Endodermal cell (in vitro differentiated cells): ENCODE measurements at regions not wholly inside any gene's neighbourhood (a gene's known extent, or its start where the extent isn't known, plus 50 kb on each side); places are given as distances from the start of the nearest gene placed in this dataset.

ENCODE experiments used
- DNase-seq: peaks from one replicate; pipeline ENCODE4 v3.0.0-alpha.2; 2017
- H3K27ac ChIP-seq: 2 replicates; pipeline ENCODE4 v1.5.1; 2013; ENCODE audit warnings: mild to moderate bottlenecking, low read depth, low read length, moderate library complexity
- H3K27me3 ChIP-seq: 2 replicates; pipeline ENCODE4 v1.6.1; 2013; ENCODE audit warnings: mild to moderate bottlenecking, low read length, moderate library complexity; ENCODE audit not compliant: insufficient read depth, control insufficient read depth, poor library complexity, severe bottlenecking
- H3K36me3 ChIP-seq: 2 replicates; pipeline ENCODE4 v1.7.0; 2013; ENCODE audit warnings: mild to moderate bottlenecking, low read length, moderate library complexity; ENCODE audit not compliant: control insufficient read depth, insufficient read depth
- H3K4me1 ChIP-seq: one replicate; pipeline ENCODE4 v1.7.0; 2013; ENCODE audit warnings: low read length; ENCODE audit not compliant: control insufficient read depth, insufficient read depth
- H3K4me3 ChIP-seq: 2 replicates; pipeline ENCODE4 v1.5.1; 2013; ENCODE audit warnings: mild to moderate bottlenecking, low read length, moderate library complexity
- H3K9ac ChIP-seq: 2 replicates; pipeline ENCODE4 v1.6.1; 2013; ENCODE audit warnings: mild to moderate bottlenecking, low read length, moderate library complexity; ENCODE audit not compliant: poor library complexity, severe bottlenecking; ENCODE audit errors: extremely low read depth
- H3K9me3 ChIP-seq: 2 replicates; pipeline ENCODE4 v1.6.1; 2013; ENCODE audit warnings: mild to moderate bottlenecking, low read length, moderate library complexity; ENCODE audit not compliant: control insufficient read depth
- H3K27ac Mint-ChIP-seq: 2 replicates; pipeline ENCODE4 v1.8.0; 2020; ENCODE audit warnings: mixed read lengths
- H3K27me3 Mint-ChIP-seq: 2 replicates; pipeline ENCODE4 v1.8.0; 2021; ENCODE audit warnings: mild to moderate bottlenecking, mixed read lengths; ENCODE audit not compliant: insufficient read depth
- H3K36me3 Mint-ChIP-seq: 2 replicates; pipeline ENCODE4 v1.8.0; 2020; ENCODE audit warnings: low read depth, mixed read lengths
- H3K4me1 Mint-ChIP-seq: 2 replicates; pipeline ENCODE4 v1.8.0; 2020; ENCODE audit warnings: mixed read lengths
- H3K4me3 Mint-ChIP-seq: 2 replicates; pipeline ENCODE4 v1.8.0; 2020; ENCODE audit warnings: mild to moderate bottlenecking, moderate library complexity, mixed read lengths
- H3K9me3 Mint-ChIP-seq: 2 replicates; pipeline ENCODE4 v1.8.0; 2020; ENCODE audit warnings: mild to moderate bottlenecking, mixed read lengths
- CTCF ChIP-seq: fragments of 200-600 bp; sonication (generic); conservative IDR thresholded peaks from 2 replicates; pipeline ENCODE4 v1.5.0; 2021; ENCODE audit warnings: antibody characterized with exemption, mild to moderate bottlenecking
- WGBS, 2 experiments: methylation state at CpG; one replicate each; pipeline versions ENCODE4 v1.1.5 to v1.1.7; 2013; ENCODE audit warnings: missing lambda C conversion rate in 2 of 2, mixed read lengths in 1 of 2; ENCODE audit not compliant: insufficient coverage in 1 of 2, insufficient read length in 1 of 2; 5-methylcytosine and 5-hydroxymethylcytosine counted together

- WGBS, 2 experiments, result 91 to 98% methylated on average over 5 to 9 of the region's 9 CpGs
- no peaks in the 10 kb centered on the region for H3K9me3 ChIP-seq
- H3K4me1 ChIP-seq, result peaks cover 7% of the 10 kb centered on the region
- no peak overlapping the region for H3K27ac ChIP-seq
- H3K27me3 ChIP-seq, result no peaks in the 10 kb centered on the region
- no peak for TF ChIP-seq CTCF
- no peaks in the 10 kb centered on the region for H3K36me3 Mint-ChIP-seq
- H3K27ac Mint-ChIP-seq, result no peak overlapping the region
- peaks cover 7% of the 10 kb centered on the region for H3K27me3 Mint-ChIP-seq
- H3K4me3 Mint-ChIP-seq, result no peak overlapping the region
- no peaks in the 10 kb centered on the region for H3K36me3 ChIP-seq
- no peaks in the 10 kb centered on the region for H3K9me3 Mint-ChIP-seq
- H3K4me3 ChIP-seq, result no peak overlapping the region
- no peak overlapping the region for H3K9ac ChIP-seq
- H3K4me1 Mint-ChIP-seq, result peaks cover 24% of the 10 kb centered on the region
- DNase-seq, result no peak
These were observed 398.9 kb downstream of the SHISA9 start for GRCh38 chr16:13300066-13300840.

- Mint-ChIP-seq H3K9me3 (no peaks in the 10 kb centered on the region), H3K27ac (no peak overlapping the region)
- WGBS, 2 experiments, result 87 to 100% methylated on average over 3 to 8 of the region's 8 CpGs
These were observed 403.8 kb downstream of the SHISA9 start for GRCh38 chr16:13305019-13305755.

More at GRCh38 chr16:13305019-13305755, 403.8 kb downstream of the SHISA9 start:
- H3K4me3 ChIP-seq, result no peak overlapping the region
- Mint-ChIP-seq H3K36me3 (no peaks in the 10 kb centered on the region), H3K4me1 (peaks cover 8% of the 10 kb centered on the region), H3K27me3 (peaks cover 5% of the 10 kb centered on the region), H3K4me3 (no peak overlapping the region)
- no peak overlapping the region for H3K27ac ChIP-seq
- TF ChIP-seq CTCF, result no peak
- no peaks in the 10 kb centered on the region for H3K9me3 ChIP-seq
- H3K36me3 ChIP-seq, result no peaks in the 10 kb centered on the region
- no peaks in the 10 kb centered on the region for H3K27me3 ChIP-seq
- H3K4me1 ChIP-seq, result no peaks in the 10 kb centered on the region
- no peak overlapping the region for H3K9ac ChIP-seq
- DNase-seq, result no peak
